Naive B cell (primary cell): ENCODE measurements at regions not wholly inside any gene's neighbourhood (a gene's known extent, or its start where the extent isn't known, plus 50 kb on each side); places are given as distances from the start of the nearest gene placed in this dataset.

Source experiments
- ATAC-seq, 2 donors: fragments of 150-1000 bp; cut with Tn5 transposase; 2 replicates each; pipeline ENCODE4 v1.10.0; 2021; ENCODE audit warnings: low read depth in 2 of 2, mild to moderate bottlenecking in 2 of 2, moderate library complexity in 2 of 2
- DNase-seq: peaks from one replicate; pipeline ENCODE4 v3.0.0; 2022
- H3K27ac Mint-ChIP-seq, 6 donors: one replicate each; pipeline ENCODE4 v1.8.0; 2020 to 2022; ENCODE audit warnings: mild to moderate bottlenecking in 6 of 6, mixed read lengths in 6 of 6, moderate library complexity in 5 of 6, inconsistent platforms in 2 of 6
- H3K27me3 Mint-ChIP-seq, 3 donors: one replicate each; pipeline ENCODE4 v1.8.0; 2021 to 2022; ENCODE audit warnings: mixed read lengths in 3 of 3, mild to moderate bottlenecking in 1 of 3
- H3K36me3 Mint-ChIP-seq, 2 donors: one replicate each; pipeline ENCODE4 v1.8.0; 2020 to 2022; ENCODE audit warnings: mixed read lengths in 2 of 2, inconsistent platforms in 1 of 2, mild to moderate bottlenecking in 1 of 2
- H3K4me1 Mint-ChIP-seq, 3 donors: one replicate each; pipeline ENCODE4 v1.8.0; 2020 to 2022; ENCODE audit warnings: mixed read lengths in 3 of 3, inconsistent platforms in 1 of 3, mild to moderate bottlenecking in 1 of 3, moderate library complexity in 1 of 3
- H3K4me3 Mint-ChIP-seq, 8 donors: one replicate each; pipeline ENCODE4 v1.8.0; 2020 to 2022; ENCODE audit warnings: mild to moderate bottlenecking in 8 of 8, mixed read lengths in 8 of 8, moderate library complexity in 8 of 8, inconsistent platforms in 2 of 8
- H3K9me3 Mint-ChIP-seq, 7 donors: one replicate each; pipeline ENCODE4 v1.8.0; 2020 to 2022; ENCODE audit warnings: mixed read lengths in 7 of 7, mild to moderate bottlenecking in 5 of 7, inconsistent platforms in 2 of 7, moderate library complexity in 1 of 7

DNA sequence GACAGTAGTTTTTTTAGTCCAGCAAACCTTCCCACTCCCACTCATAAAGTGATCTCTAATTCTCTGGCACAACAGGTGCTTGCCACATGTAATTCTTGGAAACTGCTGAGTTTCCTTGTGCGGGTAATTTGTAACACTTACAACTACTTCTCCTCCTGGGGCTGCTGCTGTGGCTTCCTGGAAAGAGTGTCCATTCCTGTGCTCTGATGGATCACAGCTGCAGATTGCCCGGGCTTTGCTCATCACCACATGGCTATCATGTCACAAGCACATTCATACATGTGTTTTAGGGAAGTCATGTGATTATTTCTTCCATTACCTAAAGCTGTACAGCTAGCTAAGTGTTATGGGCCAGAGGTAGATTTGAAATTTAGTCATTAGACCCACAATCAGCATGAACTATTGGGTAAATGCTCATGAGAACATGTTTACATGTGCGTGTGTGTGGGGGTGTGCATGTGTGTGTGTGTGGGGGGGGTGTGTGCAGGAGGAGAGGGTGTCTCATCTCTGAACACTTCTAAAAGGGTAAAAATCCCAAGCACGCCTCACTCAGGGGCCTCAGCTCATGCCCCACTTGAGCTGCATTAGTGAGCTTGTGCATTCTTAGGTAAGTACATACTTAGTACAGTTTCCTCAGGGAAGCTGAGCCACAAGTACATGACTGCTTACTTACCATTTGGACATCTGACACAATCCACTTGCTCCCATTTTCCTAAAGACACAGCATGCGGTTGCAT lies 118.1 kb upstream of the CCDC112 start:
- no peak overlapping the region for H3K27ac Mint-ChIP-seq
- peaks cover 0 to 2% (median 0%) of the 10 kb centered on the region in 7 donors for H3K9me3 Mint-ChIP-seq

DNA sequence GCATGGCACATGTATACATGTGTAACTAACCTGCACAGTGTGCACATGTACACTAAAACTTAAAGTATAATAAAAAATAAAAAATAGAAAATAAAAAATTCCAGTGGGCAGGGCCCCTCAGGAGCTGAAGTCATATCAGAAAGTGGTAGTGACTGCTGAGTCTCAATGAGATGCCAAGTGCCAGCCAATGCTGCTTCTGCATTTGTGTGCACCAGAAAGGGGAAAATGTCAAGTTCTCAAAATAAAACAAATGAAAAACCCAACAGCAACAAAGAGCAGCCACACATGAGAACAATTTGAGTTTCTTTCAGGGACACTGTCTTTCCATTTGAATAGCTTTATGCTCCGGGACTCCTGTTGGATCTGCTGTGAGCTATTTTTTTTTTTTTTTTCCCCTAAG lies 117.2 kb upstream of the CCDC112 start:
- peaks cover 4 to 11% (median 7%) of the 10 kb centered on the region in 3 donors for H3K27me3 Mint-ChIP-seq
- H3K36me3 Mint-ChIP-seq, result no peaks in the 10 kb centered on the region
- peak overlapping the region in 1 of 6 donors; percentile 36 for H3K27ac Mint-ChIP-seq
- H3K4me1 Mint-ChIP-seq, result no peaks in the 10 kb centered on the region
- H3K9me3 Mint-ChIP-seq, result peaks cover 0 to 5% (median 0%) of the 10 kb centered on the region in 7 donors
- no peak for ATAC-seq
- H3K4me3 Mint-ChIP-seq, result no peak overlapping the region
- DNase-seq, result no peak

More for the DNA sequence above, 118.1 kb upstream of the CCDC112 start:
- Mint-ChIP-seq H3K4me3 (no peak overlapping the region), H3K4me1 (no peaks in the 10 kb centered on the region), H3K36me3 (no peaks in the 10 kb centered on the region), H3K27me3 (peaks cover 6 to 9% (median 9%) of the 10 kb centered on the region in 3 donors)
- no peak for ATAC-seq
- DNase-seq, result no peak

DNA sequence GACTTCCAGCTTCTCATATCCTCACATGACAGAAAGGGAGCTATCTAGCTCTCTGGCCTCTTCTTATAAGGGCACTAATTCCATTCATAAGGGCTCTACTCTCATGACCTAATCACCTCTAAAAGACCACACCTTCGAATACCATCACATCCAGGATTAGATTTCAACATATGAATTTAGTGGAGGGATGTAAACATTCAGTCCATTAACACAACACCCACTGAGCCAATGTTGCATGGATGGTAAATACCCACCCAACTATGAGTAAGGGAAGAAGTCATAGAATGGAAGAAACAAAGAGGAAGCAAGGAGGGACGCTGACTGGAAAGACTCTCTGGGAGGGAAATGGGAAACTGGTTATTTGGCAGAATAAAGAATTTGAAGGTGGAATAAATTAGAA lies 112.6 kb upstream of the CCDC112 start:
- H3K9me3 Mint-ChIP-seq, result peaks cover 0 to 20% (median 4%) of the 10 kb centered on the region in 7 donors
- H3K27ac Mint-ChIP-seq, result no peak overlapping the region

DNA sequence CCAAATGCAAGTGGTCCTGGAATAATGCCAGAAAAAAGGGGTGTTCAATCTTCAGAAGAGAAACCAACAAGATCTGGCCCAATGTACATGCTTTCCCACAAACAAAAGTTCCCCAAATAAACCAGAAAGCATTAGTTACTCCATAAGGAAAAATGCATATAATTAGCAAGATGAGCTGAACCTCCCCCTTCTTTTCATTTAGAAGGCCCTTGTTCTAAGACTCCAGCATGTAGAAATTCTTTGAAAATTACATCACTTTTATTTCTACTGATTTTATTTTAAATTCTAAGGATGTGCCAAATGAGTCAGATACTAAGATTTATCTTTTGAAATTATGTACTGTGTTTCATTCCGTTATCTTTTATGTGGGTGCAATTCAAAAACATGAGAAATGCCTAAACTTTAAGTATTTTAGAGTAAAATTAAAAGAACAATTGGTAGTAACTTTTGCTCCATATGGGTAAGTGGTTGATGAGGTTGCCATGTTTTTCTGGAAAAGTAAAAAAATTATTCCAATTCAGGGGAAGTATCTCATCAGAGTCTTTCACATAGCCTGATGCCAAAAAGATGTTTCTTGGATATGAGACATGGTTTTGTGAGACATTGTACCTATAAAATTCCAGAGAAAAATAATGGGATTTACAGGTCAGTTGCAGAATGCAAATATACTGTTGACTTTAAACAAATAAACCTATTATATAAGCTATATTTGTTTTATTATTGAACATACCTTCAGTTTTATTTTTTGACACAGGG lies 106.5 kb upstream of the CCDC112 start:
- no peak overlapping the region for H3K4me3 Mint-ChIP-seq
- peaks cover 3 to 29% (median 8%) of the 10 kb centered on the region in 7 donors for H3K9me3 Mint-ChIP-seq
- DNase-seq, result no peak
- no peaks in the 10 kb centered on the region for H3K4me1 Mint-ChIP-seq
- H3K36me3 Mint-ChIP-seq, result peaks cover 0 to 7% of the 10 kb centered on the region in 2 donors
- peaks cover 6 to 11% (median 9%) of the 10 kb centered on the region in 3 donors for H3K27me3 Mint-ChIP-seq
- no peak overlapping the region for H3K27ac Mint-ChIP-seq
- ATAC-seq, result no peak

More for the DNA sequence above, 112.6 kb upstream of the CCDC112 start:
- DNase-seq (no peak), ATAC-seq (no peak)
- H3K36me3 Mint-ChIP-seq, result peaks cover 0 to 7% of the 10 kb centered on the region in 2 donors
- H3K4me1 Mint-ChIP-seq, result no peaks in the 10 kb centered on the region
- peaks cover 9 to 21% (median 19%) of the 10 kb centered on the region in 3 donors for H3K27me3 Mint-ChIP-seq
- no peak overlapping the region for H3K4me3 Mint-ChIP-seq

DNA sequence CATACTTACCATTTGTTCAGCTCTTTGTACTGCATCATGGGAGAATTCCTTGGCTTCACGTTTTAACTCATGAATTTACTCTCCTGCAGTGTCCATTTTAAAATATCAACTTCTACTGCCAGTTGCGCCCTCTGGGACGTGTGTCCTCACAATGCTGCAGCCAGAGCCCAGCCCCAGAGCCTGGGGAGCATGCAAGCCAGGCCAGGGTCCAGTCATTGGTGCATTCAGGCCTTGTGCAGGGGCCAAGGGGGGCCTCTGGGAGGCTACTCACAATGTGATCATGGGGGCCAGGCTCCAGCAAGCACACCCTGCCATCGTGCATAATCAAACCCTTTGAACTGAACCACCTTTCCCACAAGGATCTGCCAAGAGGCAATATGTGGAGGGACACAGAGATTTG lies 105.6 kb upstream of the CCDC112 start:
- ATAC-seq (no peak), DNase-seq (no peak)
- H3K27ac Mint-ChIP-seq, result peak overlapping the region in 1 of 6 donors; percentile 63
- no peak overlapping the region for H3K4me3 Mint-ChIP-seq
- peaks cover 0 to 2% of the 10 kb centered on the region in 2 donors for H3K36me3 Mint-ChIP-seq
- H3K4me1 Mint-ChIP-seq, result no peaks in the 10 kb centered on the region
- H3K9me3 Mint-ChIP-seq, result peaks cover 3 to 24% (median 8%) of the 10 kb centered on the region in 7 donors
- peaks cover 6 to 7% (median 7%) of the 10 kb centered on the region in 3 donors for H3K27me3 Mint-ChIP-seq

DNA sequence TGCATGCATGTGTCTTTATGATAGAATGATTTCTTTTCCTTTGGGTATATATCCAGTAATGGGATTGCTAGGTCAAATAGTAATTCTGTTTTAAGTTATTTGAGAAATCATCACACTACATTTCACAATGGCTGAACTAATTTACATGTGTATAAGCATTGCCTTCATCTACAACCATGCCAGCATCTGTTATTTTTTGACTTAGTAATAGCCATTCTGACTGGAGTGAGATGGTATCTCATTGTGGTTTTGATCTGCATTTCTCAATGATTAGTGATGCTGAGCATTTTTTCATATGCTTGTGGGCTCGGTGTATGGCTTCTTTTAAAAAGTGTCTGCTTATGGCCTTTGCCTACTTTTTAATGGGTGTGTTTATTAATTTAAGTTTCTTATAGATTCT lies 102.3 kb upstream of the CCDC112 start:
- Mint-ChIP-seq H3K4me3 (no peak overlapping the region), H3K4me1 (no peaks in the 10 kb centered on the region), H3K9me3 (peaks cover 1 to 11% (median 5%) of the 10 kb centered on the region in 7 donors), H3K27ac (no peak overlapping the region), H3K27me3 (no peaks in the 10 kb centered on the region), H3K36me3 (no peaks in the 10 kb centered on the region)
- DNase-seq (no peak), ATAC-seq (no peak)

DNA sequence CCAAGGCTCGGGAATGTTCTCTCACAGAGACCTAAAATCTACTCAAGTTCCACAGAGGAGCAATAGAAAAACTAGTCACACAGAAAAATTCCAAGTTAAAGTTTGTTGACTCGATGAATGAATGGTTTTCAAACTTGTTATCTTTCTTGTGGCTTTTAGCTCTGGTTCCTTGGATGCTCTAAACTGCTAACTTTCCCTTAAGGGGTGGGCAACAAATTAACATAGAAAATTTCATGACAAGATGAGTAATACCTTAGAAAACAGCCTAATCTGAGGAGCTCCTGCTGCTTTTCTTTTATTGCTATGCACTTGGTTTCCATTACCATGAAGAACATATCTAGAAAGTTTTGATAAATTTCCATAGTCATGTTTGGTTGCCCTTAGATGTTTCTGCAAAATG lies 100.2 kb upstream of the CCDC112 start:
- H3K4me3 Mint-ChIP-seq, result no peak overlapping the region

DNA sequence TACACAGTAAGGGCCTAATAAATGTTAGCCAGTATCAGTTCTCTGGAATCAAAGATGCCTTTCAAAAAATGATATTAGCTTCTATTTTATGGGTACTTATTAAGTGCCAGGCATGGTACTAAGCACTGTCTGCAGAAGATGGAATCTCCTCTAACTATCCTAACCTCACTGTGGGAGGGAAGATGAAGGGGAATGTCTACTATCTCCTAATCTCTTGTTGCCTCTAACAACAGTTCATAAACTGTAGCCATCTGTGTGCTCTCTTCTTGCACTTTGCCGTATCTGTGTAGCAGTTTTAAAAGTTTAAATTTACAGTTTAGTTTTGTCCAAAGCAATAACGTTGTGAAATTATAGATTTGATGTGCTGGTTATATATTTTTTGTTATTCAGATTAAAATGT lies 99.6 kb upstream of the CCDC112 start:
- no peak for DNase-seq
- no peak for ATAC-seq
- Mint-ChIP-seq H3K9me3 (peaks cover under 1 to 9% (median 5%) of the 10 kb centered on the region in 7 donors), H3K27me3 (peaks cover 0 to 5% (median 0%) of the 10 kb centered on the region in 3 donors), H3K4me3 (no peak overlapping the region), H3K36me3 (no peaks in the 10 kb centered on the region), H3K4me1 (no peaks in the 10 kb centered on the region), H3K27ac (no peak overlapping the region)

More for the DNA sequence above, 100.2 kb upstream of the CCDC112 start:
- Mint-ChIP-seq H3K36me3 (no peaks in the 10 kb centered on the region), H3K9me3 (peaks cover 1 to 11% (median 5%) of the 10 kb centered on the region in 7 donors), H3K27ac (no peak overlapping the region), H3K27me3 (peaks cover 0 to 5% (median 0%) of the 10 kb centered on the region in 3 donors), H3K4me1 (no peaks in the 10 kb centered on the region)
- DNase-seq (no peak), ATAC-seq (no peak)

DNA sequence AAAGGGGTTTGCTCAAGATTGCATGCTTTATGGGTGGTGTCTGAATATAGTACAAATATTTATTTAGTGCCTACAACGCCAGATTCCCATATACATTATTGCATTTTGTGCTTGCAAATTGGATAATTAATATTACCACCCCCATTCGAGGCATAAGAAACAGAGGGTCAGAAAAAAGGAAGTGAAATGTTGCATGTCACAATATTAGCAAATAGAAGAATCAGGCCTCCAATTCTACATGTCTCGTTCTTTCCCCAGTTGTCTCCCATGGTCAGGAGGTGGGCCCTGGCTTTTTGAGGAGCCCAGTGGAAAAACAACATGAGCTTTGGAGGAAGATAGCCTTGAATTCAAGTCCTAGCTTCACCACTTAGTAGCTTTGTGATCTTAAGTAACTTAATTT lies 98.1 kb upstream of the CCDC112 start:
- H3K27ac Mint-ChIP-seq, result no peak overlapping the region
- H3K4me1 Mint-ChIP-seq, result no peaks in the 10 kb centered on the region
- H3K9me3 Mint-ChIP-seq, result peaks cover 0 to 8% (median 3%) of the 10 kb centered on the region in 7 donors
- H3K36me3 Mint-ChIP-seq, result no peaks in the 10 kb centered on the region
- no peak overlapping the region for H3K4me3 Mint-ChIP-seq
- H3K27me3 Mint-ChIP-seq, result peaks cover 0 to 5% (median 0%) of the 10 kb centered on the region in 3 donors
- DNase-seq (no peak), ATAC-seq (no peak)

DNA sequence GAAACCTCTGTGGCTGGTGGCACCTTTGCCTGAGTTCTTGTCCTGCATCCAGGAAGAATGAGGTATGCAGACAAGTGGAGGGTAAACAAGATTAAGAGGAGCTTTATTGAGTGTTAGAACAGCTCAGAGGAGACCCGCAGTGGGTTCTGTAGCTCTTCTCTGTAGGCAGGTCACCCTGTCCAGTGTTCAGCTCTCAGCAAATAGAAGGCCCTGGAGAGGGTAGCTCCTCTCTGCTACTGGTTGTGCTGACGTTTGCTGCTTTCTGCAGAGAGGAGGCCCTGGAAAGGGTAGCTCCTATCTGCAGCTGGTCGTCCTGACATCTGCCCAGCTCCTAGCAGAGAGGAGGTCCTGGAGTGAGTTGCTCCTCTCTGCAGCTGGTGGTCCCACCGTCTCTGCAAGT lies 96.8 kb upstream of the CCDC112 start:
- Mint-ChIP-seq H3K4me1 (no peaks in the 10 kb centered on the region), H3K27ac (no peak overlapping the region), H3K9me3 (peaks cover 0 to 2% (median 0%) of the 10 kb centered on the region in 7 donors), H3K27me3 (peaks cover 0 to 5% (median 0%) of the 10 kb centered on the region in 3 donors), H3K36me3 (no peaks in the 10 kb centered on the region), H3K4me3 (no peak overlapping the region)
- ATAC-seq, result no peak
- no peak for DNase-seq

DNA sequence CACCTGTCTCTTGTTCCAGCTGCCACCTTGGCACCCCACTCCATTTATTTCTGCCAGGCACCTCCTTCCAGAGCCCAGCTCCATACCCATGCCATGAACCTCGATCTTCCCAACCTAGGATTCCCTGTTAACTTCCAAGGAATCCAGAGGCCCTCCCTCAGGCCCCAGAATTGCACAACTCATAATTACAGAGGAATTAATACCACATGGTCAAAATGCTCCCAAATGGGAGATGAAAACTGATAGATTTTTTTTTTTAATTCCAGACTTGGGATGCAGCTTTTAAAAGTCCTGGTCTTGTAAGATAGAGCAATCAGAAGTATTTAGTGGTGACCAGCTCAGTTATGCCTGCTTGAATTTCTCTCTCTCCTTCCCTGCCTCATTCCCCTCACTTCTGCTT lies 96.2 kb upstream of the CCDC112 start:
- Mint-ChIP-seq H3K27ac (no peak overlapping the region), H3K27me3 (peaks cover 0 to 5% (median 0%) of the 10 kb centered on the region in 3 donors), H3K4me3 (no peak overlapping the region), H3K9me3 (peaks cover 0 to 2% (median 0%) of the 10 kb centered on the region in 7 donors), H3K4me1 (no peaks in the 10 kb centered on the region), H3K36me3 (no peaks in the 10 kb centered on the region)
- no peak for ATAC-seq
- no peak for DNase-seq

DNA sequence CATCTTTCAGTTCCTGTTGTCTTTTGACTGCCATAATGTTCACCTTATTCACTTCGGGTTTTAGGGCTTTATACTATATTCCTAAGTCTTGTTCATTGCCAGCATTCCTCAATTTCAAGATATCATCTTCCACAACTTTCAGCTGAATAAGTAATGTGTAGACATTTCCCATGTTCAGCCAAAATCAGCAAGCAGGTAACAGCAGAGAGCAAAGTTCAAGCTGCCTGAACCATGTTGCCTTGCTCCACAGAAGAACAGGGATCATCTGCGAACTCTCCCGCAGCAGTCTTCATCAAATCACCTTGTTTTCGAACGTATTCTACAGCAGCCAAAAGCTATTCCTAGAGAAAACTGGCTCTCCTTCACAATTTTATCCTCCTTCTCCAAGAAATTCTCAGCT lies 95.3 kb upstream of the CCDC112 start:
- no peaks in the 10 kb centered on the region for H3K36me3 Mint-ChIP-seq
- H3K27me3 Mint-ChIP-seq, result peaks cover 0 to 5% (median 0%) of the 10 kb centered on the region in 3 donors
- H3K4me3 Mint-ChIP-seq, result no peak overlapping the region
- no peaks in the 10 kb centered on the region for H3K4me1 Mint-ChIP-seq
- no peak for DNase-seq
- peaks cover 0 to 2% (median 0%) of the 10 kb centered on the region in 7 donors for H3K9me3 Mint-ChIP-seq
- ATAC-seq, result no peak
- H3K27ac Mint-ChIP-seq, result no peak overlapping the region

DNA sequence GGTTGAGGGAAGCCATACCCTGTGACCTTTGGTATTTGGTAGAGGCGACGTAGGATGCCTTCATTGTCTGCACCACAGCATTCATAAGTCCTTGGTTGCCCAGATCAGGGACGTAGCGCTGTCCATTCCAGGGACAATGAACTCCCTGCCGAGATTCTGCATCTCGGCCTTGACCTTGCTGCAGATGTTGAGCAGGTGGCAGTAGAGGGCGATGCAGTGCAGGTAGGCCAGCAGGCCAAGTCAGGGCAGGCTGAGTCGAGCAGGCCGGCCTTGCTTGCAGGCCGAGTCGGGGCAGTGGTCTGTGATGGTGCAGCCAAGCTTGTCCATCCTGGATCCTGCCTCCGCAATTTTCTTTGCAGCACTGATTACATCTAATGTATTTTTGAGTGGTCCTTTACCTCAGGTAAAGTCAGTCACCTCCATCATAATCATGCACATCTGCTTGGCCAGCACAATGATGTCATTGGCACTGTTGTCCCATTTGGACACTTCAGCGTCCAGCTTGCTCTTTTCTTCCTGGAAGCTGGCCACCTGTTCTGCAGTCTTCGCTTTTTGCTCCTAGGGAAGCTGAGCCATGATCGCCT lies 93.4 kb upstream of the CCDC112 start:
- peaks cover 0 to 5% (median 0%) of the 10 kb centered on the region in 3 donors for H3K27me3 Mint-ChIP-seq
- H3K9me3 Mint-ChIP-seq, result peaks cover 0 to 2% (median 0%) of the 10 kb centered on the region in 7 donors
- no peak overlapping the region for H3K4me3 Mint-ChIP-seq
- H3K36me3 Mint-ChIP-seq, result no peaks in the 10 kb centered on the region
- no peaks in the 10 kb centered on the region for H3K4me1 Mint-ChIP-seq
- peak overlapping the region in 1 of 6 donors; percentile 80 for H3K27ac Mint-ChIP-seq
- ATAC-seq (no peak), DNase-seq (no peak)
